Spleen (tissue), 7 donors: ENCODE measurements at regions not wholly inside any gene's neighbourhood (a gene's known extent, or its start where the extent isn't known, plus 50 kb on each side); places are given as distances from the start of the nearest gene placed in this dataset.

Source experiments
- POLR2A ChIP-seq, 3 donors: fragments of 450-650 bp; IDR thresholded peaks; one replicate each; pipeline ENCODE4 v1.5.1; 2017; ENCODE audit warnings: antibody characterized with exemption in 3 of 3, mild to moderate bottlenecking in 1 of 3
- TF ChIP-seq, protein P1 (sequence below), 11 experiments: fragments of 200-600 bp in 7 of 11; fragments of 450-650 bp in 4 of 11; sonication (generic) in 4 of 11; IDR thresholded peaks in 8 of 11; conservative IDR thresholded peaks in 3 of 11; 1 replicate in 7 of 11; 2 replicates in 4 of 11; pipeline versions ENCODE4 v1.4.0 to v1.8.0; 2016 to 2021; ENCODE audit warnings: antibody characterized with exemption in 11 of 11, inconsistent platforms in 4 of 11, mild to moderate bottlenecking in 1 of 11
- donor health status: DM: no; HTN: no; CAD: no; lungs with moderate emphysema.
- donor health status: DM: no; HTN: no; CAD: no.
- donor health status: DM: no; HTN: no; CAD: no.

DNA sequence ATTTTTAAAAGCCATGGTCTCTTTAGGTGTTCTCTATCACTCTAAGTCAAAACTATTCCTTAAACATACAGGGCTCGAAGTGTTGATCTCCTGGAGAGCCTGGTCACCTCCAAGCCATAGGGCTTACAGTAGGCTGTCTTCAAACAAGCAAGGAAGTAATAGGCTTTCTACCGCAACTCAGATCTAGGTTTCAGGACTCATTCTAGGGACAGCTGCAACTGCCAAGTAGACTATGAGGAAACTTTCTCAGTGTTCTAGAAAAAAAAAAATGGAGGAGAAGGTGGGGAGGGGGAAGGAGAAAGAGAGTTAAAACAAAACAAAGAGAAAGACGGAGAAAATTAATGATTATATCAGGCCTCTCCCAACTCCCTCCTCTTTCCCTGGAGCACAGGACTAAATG is 106.9 kb upstream of the ETV6 start:
- TF ChIP-seq, protein P1, sequence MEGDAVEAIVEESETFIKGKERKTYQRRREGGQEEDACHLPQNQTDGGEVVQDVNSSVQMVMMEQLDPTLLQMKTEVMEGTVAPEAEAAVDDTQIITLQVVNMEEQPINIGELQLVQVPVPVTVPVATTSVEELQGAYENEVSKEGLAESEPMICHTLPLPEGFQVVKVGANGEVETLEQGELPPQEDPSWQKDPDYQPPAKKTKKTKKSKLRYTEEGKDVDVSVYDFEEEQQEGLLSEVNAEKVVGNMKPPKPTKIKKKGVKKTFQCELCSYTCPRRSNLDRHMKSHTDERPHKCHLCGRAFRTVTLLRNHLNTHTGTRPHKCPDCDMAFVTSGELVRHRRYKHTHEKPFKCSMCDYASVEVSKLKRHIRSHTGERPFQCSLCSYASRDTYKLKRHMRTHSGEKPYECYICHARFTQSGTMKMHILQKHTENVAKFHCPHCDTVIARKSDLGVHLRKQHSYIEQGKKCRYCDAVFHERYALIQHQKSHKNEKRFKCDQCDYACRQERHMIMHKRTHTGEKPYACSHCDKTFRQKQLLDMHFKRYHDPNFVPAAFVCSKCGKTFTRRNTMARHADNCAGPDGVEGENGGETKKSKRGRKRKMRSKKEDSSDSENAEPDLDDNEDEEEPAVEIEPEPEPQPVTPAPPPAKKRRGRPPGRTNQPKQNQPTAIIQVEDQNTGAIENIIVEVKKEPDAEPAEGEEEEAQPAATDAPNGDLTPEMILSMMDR (IDR thresholded peaks at IDR 0.05 in 8 of 11, conservative IDR thresholded peaks at IDR 0.05 in 3 of 11): no peak
- TF ChIP-seq POLR2A (IDR thresholded peaks at IDR 0.05): no peak
